ENCODE measurements at regions not wholly inside any gene's neighbourhood (a gene's known extent, or its start where the extent isn't known, plus 50 kb on each side); places are given as distances from the start of the nearest gene placed in this dataset.

GRCh38 chr6:119801056-119801455 is 451.5 kb upstream of the MAN1A1 start:
- H3K4me1 ChIP-seq = no peaks in the 10 kb centered on the region
- H3K4me3 ChIP-seq = no peak overlapping the region
- H3K9me3 ChIP-seq = no peaks in the 10 kb centered on the region
- 86 to 92% methylated on average over 3 of the region's 4 CpGs for WGBS, 2 donors (ENCODE audit: low coverage in 1 of 2)
- no peaks in the 10 kb centered on the region for H3K27me3 ChIP-seq
- H3K27ac ChIP-seq = no peak overlapping the region
- no peak for TF ChIP-seq POLR2A (IDR thresholded peaks at IDR 0.05)
- no peak for TF ChIP-seq EP300 (IDR thresholded peaks at IDR 0.05)
- no peak for TF ChIP-seq POLR2AphosphoS5 (IDR thresholded peaks at IDR 0.05)
- no peak for TF ChIP-seq CTCF (IDR thresholded peaks at IDR 0.05)
- no peak for ATAC-seq
- H3K36me3 ChIP-seq = no peaks in the 10 kb centered on the region

GRCh38 chr6:119800526-119800925 is 451.0 kb upstream of the MAN1A1 start:
- Histone ChIP-seq H3K27ac (no peak overlapping the region), H3K4me3 (no peak overlapping the region), H3K4me1 (no peaks in the 10 kb centered on the region), H3K9me3 (no peaks in the 10 kb centered on the region), H3K27me3 (no peaks in the 10 kb centered on the region), H3K36me3 (no peaks in the 10 kb centered on the region)
- no peak for TF ChIP-seq CTCF (IDR thresholded peaks at IDR 0.05)
- no peak for TF ChIP-seq POLR2AphosphoS5 (IDR thresholded peaks at IDR 0.05)
- TF ChIP-seq POLR2A (IDR thresholded peaks at IDR 0.05) = no peak
- TF ChIP-seq EP300 (IDR thresholded peaks at IDR 0.05) = no peak
- no peak for ATAC-seq

GRCh38 chr6:119799596-119800509 is 450.3 kb upstream of the MAN1A1 start:
- Histone ChIP-seq H3K27ac (no peak overlapping the region), H3K4me1 (no peaks in the 10 kb centered on the region), H3K36me3 (no peaks in the 10 kb centered on the region), H3K9me3 (no peaks in the 10 kb centered on the region), H3K4me3 (no peak overlapping the region), H3K27me3 (no peaks in the 10 kb centered on the region)
- ATAC-seq = no peak
- TF ChIP-seq POLR2A (IDR thresholded peaks at IDR 0.05) (no peak), POLR2AphosphoS5 (IDR thresholded peaks at IDR 0.05) (no peak), EP300 (IDR thresholded peaks at IDR 0.05) (no peak), CTCF (IDR thresholded peaks at IDR 0.05) (no peak)
- WGBS, 2 donors (ENCODE audit: low coverage in 1 of 2) = 60% methylated on average over 4 to 5 of the region's 5 CpGs

GRCh38 chr6:119791736-119792135 is 442.2 kb upstream of the MAN1A1 start:
- WGBS, 2 donors (ENCODE audit: low coverage in 1 of 2) = 100% methylated on average over 1 of the region's 1 CpG; no CpG with 5 or more reads in 1 of the 2 donors
- Histone ChIP-seq H3K27ac (no peak overlapping the region), H3K4me3 (no peak overlapping the region), H3K9me3 (no peaks in the 10 kb centered on the region), H3K27me3 (no peaks in the 10 kb centered on the region), H3K4me1 (no peaks in the 10 kb centered on the region), H3K36me3 (no peaks in the 10 kb centered on the region)
- TF ChIP-seq POLR2A (IDR thresholded peaks at IDR 0.05) (no peak), POLR2AphosphoS5 (IDR thresholded peaks at IDR 0.05) (no peak), CTCF (IDR thresholded peaks at IDR 0.05) (no peak), EP300 (IDR thresholded peaks at IDR 0.05) (no peak)
- ATAC-seq = no peak

GRCh38 chr6:119781365-119781764 is 431.8 kb upstream of the MAN1A1 start:
- 85 to 90% methylated on average over 2 to 3 of the region's 6 CpGs for WGBS, 2 donors (ENCODE audit: low coverage in 1 of 2)
- no peaks in the 10 kb centered on the region for H3K36me3 ChIP-seq

More at GRCh38 chr6:119781365-119781764, 431.8 kb upstream of the MAN1A1 start:
- no peak for ATAC-seq
- no peak overlapping the region for H3K4me3 ChIP-seq
- TF ChIP-seq POLR2A (IDR thresholded peaks at IDR 0.05) (no peak), CTCF (IDR thresholded peaks at IDR 0.05) (no peak), POLR2AphosphoS5 (IDR thresholded peaks at IDR 0.05) (no peak), EP300 (IDR thresholded peaks at IDR 0.05) (no peak)
- H3K27ac ChIP-seq = no peak overlapping the region
- no peaks in the 10 kb centered on the region for H3K27me3 ChIP-seq
- H3K9me3 ChIP-seq = no peaks in the 10 kb centered on the region
- H3K4me1 ChIP-seq = no peaks in the 10 kb centered on the region

All from gastroesophageal sphincter (tissue), 4 donors.